IMR-90 (cell line): ENCODE measurements at regions not wholly inside any gene's neighbourhood (a gene's known extent, or its start where the extent isn't known, plus 50 kb on each side); places are given as distances from the start of the nearest gene placed in this dataset.

Experiments
- ATAC-seq: fragments of 200-7000 bp; cut with Tn5 transposase; 2 replicates; pipeline ENCODE4 v1.9.1; 2020; ENCODE audit warnings: low read depth, mild to moderate bottlenecking, moderate library complexity
- BruUV-seq: library from RNA; stranded (reverse); fragments of 400-500 nt; replicated peaks from 2 replicates; lab custom pipeline; 2021; lab: Mats Ljungman, UMichigan
- CTCF ChIA-PET: fragments of 300-600 bp; formaldehyde crosslinking; extraction: SDS; loops from one replicate; lab custom pipeline; 2021; ENCODE audit warnings: antibody characterized with exemption; lab: Yijun Ruan, JAX
- POLR2A ChIA-PET: fragments of 300-600 bp; sonication (Branson Sonifier 250); formaldehyde crosslinking; loops from one replicate; lab custom pipeline; 2022; ENCODE audit warnings: antibody characterized with exemption; ENCODE audit not compliant: unreplicated experiment; lab: Charles Lee
- DNase-seq: peaks from one replicate; pipeline ENCODE4 v3.0.0; 2013
- H2AFZ ChIP-seq: replicated peaks from 2 replicates; pipeline ENCODE3; 2013; ENCODE audit warnings: low read length, mild to moderate bottlenecking; ENCODE audit not compliant: poor library complexity
- H2AK5ac ChIP-seq: 2 replicates; pipeline ENCODE4 v1.6.1; 2013; ENCODE audit warnings: low read depth, low read length, inconsistent platforms
- H2AK9ac ChIP-seq: replicated peaks from 2 replicates; pipeline ENCODE3; 2013; ENCODE audit warnings: mild to moderate bottlenecking, low read depth, low read length, moderate library complexity; ENCODE audit not compliant: poor library complexity
- H2BK120ac ChIP-seq: 2 replicates; pipeline ENCODE4 v1.6.1; 2013; ENCODE audit warnings: low read depth, low read length, inconsistent platforms
- H2BK15ac ChIP-seq: 3 replicates; pipeline ENCODE4 v1.6.1; 2013; ENCODE audit warnings: low read depth, low read length, inconsistent platforms
- H2BK20ac ChIP-seq: 2 replicates; pipeline ENCODE4 v1.6.1; 2013; ENCODE audit warnings: low read depth, mild to moderate bottlenecking, inconsistent platforms, low read length, moderate library complexity
- H2BK5ac ChIP-seq: 2 replicates; pipeline ENCODE4 v1.6.1; 2013; ENCODE audit warnings: mild to moderate bottlenecking, low read depth, low read length, inconsistent platforms; ENCODE audit not compliant: poor library complexity, severe bottlenecking
- H3K14ac ChIP-seq: replicated peaks from 2 replicates; pipeline ENCODE4 v1.6.1; 2013; ENCODE audit warnings: low read depth, low read length, inconsistent platforms
- H3K18ac ChIP-seq: 2 replicates; pipeline ENCODE4 v1.6.1; 2013; ENCODE audit warnings: low read depth, low read length, control low read depth
- H3K23ac ChIP-seq: 2 replicates; pipeline ENCODE4 v1.6.1; 2013; ENCODE audit warnings: low read depth, low read length, inconsistent platforms
- H3K27ac ChIP-seq: 2 replicates; pipeline ENCODE4 v1.5.1; 2013; ENCODE audit warnings: mild to moderate bottlenecking, control low read depth, low read length; ENCODE audit not compliant: insufficient read depth
- H3K27me3 ChIP-seq: 2 replicates; pipeline ENCODE4 v1.6.1; 2013; ENCODE audit warnings: low read length; ENCODE audit not compliant: control insufficient read depth, insufficient read depth
- H3K36me3 ChIP-seq: 2 replicates; pipeline ENCODE4 v1.6.1; 2013; ENCODE audit warnings: low read length, mixed read lengths; ENCODE audit not compliant: control insufficient read depth, insufficient read depth
- H3K4ac ChIP-seq: 2 replicates; pipeline ENCODE4 v1.6.1; 2013; ENCODE audit warnings: low read depth, low read length, inconsistent platforms
- H3K4me1 ChIP-seq: 2 replicates; pipeline ENCODE4 v1.6.1; 2013; ENCODE audit warnings: low read length, mixed read lengths; ENCODE audit not compliant: control insufficient read depth, insufficient read depth
- H3K4me2 ChIP-seq: 2 replicates; pipeline ENCODE4 v1.6.1; 2013; ENCODE audit warnings: low read depth, mild to moderate bottlenecking, control low read depth, low read length, moderate library complexity
- H3K4me3 ChIP-seq: 2 replicates; pipeline ENCODE4 v1.5.1; 2013; ENCODE audit warnings: low read depth, mild to moderate bottlenecking, control low read depth, low read length, moderate library complexity; ENCODE audit not compliant: insufficient read depth
- H3K56ac ChIP-seq: 2 replicates; pipeline ENCODE4 v1.6.1; 2013; ENCODE audit warnings: low read length, inconsistent platforms; ENCODE audit not compliant: insufficient read depth; ENCODE audit errors: extremely low read depth
- H3K79me1 ChIP-seq, 2 experiments: 2 replicates each; pipeline ENCODE4 v1.6.1; 2013; ENCODE audit warnings: low read length in 2 of 2, inconsistent platforms in 1 of 2, low read depth in 1 of 2
- H3K9ac ChIP-seq: 2 replicates; pipeline ENCODE4 v1.6.1; 2013; ENCODE audit warnings: low read depth, low read length, control low read depth
- H3K9me1 ChIP-seq: 2 replicates; pipeline ENCODE4 v1.6.1; 2013; ENCODE audit warnings: low read length, inconsistent platforms; ENCODE audit not compliant: insufficient read depth
- H3K9me3 ChIP-seq: 2 replicates; pipeline ENCODE4 v1.6.1; 2013; ENCODE audit warnings: low read length; ENCODE audit not compliant: control insufficient read depth, insufficient read depth
- H4K20me1 ChIP-seq: 2 replicates; pipeline ENCODE4 v1.6.1; 2013; ENCODE audit warnings: low read length, inconsistent platforms; ENCODE audit not compliant: insufficient read depth
- H4K5ac ChIP-seq: 2 replicates; pipeline ENCODE4 v1.6.1; 2013; ENCODE audit warnings: mild to moderate bottlenecking, low read depth, low read length, control low read depth
- H4K8ac ChIP-seq, 2 experiments: 2 replicates each; pipeline ENCODE4 v1.6.1; 2013; ENCODE audit warnings: low read depth in 2 of 2, low read length in 2 of 2, control low read depth in 1 of 2, inconsistent platforms in 1 of 2
- H4K91ac ChIP-seq: 2 replicates; pipeline ENCODE4 v1.6.1; 2013; ENCODE audit warnings: low read depth, low read length, inconsistent platforms; ENCODE audit not compliant: insufficient read depth
- BHLHE40 ChIP-seq: fragments of 150-350 bp; IDR thresholded peaks from 2 replicates; pipeline ENCODE4 v1.6.1; 2016; ENCODE audit warnings: mild to moderate bottlenecking, low read depth, low read length
- ELK1 ChIP-seq: fragments of 150-350 bp; IDR thresholded peaks from 2 replicates; pipeline ENCODE4 v1.6.1; 2016; ENCODE audit warnings: low read depth, mild to moderate bottlenecking, low read length, moderate library complexity, borderline replicate concordance
- FOS ChIP-seq: fragments of 150-350 bp; IDR thresholded peaks from 2 replicates; pipeline ENCODE4 v1.6.1; 2016; ENCODE audit warnings: low read depth, low read length
- MAFK ChIP-seq: IDR thresholded peaks from 2 replicates; pipeline ENCODE4 v1.6.1; 2012; ENCODE audit warnings: low read depth, low read length, improper control_type of control experiment
- MAZ ChIP-seq: IDR thresholded peaks from 2 replicates; pipeline ENCODE4 v1.6.1; 2012; ENCODE audit warnings: low read depth, mild to moderate bottlenecking, low read length, improper control_type of control experiment, moderate library complexity, borderline replicate concordance
- MXI1 ChIP-seq: IDR thresholded peaks from 2 replicates; pipeline ENCODE4 v1.6.1; 2012; ENCODE audit warnings: low read depth, mild to moderate bottlenecking, low read length, moderate library complexity, borderline replicate concordance
- NFE2L2 ChIP-seq: fragments of 150-350 bp; IDR thresholded peaks from 2 replicates; pipeline ENCODE4 v1.6.1; 2016; ENCODE audit warnings: low read depth, mild to moderate bottlenecking, low read length
- POLR2A ChIP-seq: IDR thresholded peaks from 2 replicates; pipeline ENCODE4 v1.6.1; 2012; ENCODE audit warnings: mild to moderate bottlenecking, low read depth, low read length
- RCOR1 ChIP-seq: IDR thresholded peaks from 2 replicates; pipeline ENCODE4 v1.6.1; 2012; ENCODE audit warnings: mild to moderate bottlenecking, low read length, improper control_type of control experiment; ENCODE audit not compliant: insufficient replicate concordance
- SMC3 ChIP-seq: fragments of 150-350 bp; IDR thresholded peaks from 2 replicates; pipeline ENCODE4 v1.6.1; 2016; ENCODE audit warnings: low read depth, mild to moderate bottlenecking, antibody characterized with exemption, low read length, moderate library complexity
- WGBS, 2 experiments: methylation state at CpG; one replicate each; pipeline versions ENCODE4 v1.1.5 to v1.1.7; 2013; ENCODE audit warnings: missing lambda C conversion rate in 2 of 2; ENCODE audit not compliant: insufficient read length in 1 of 2; ENCODE audit errors: extremely low coverage in 2 of 2; 5-methylcytosine and 5-hydroxymethylcytosine counted together
- dilution Hi-C: fragments of 300-500 bp; cut with HindIII; formaldehyde crosslinking; loops from one replicate; pipeline ENCODE4 v1.14.3; 2018; ENCODE audit warnings: low sequenced_read_pairs; ENCODE audit not compliant: unreplicated experiment
- in situ Hi-C: fragments of 300-500 bp; cut with MboI; formaldehyde crosslinking; loops from 3 replicates; pipeline ENCODE4 v1.14.3; 2019; ENCODE audit warnings: low sequenced_read_pairs, inconsistent platforms, mixed read lengths
- intact Hi-C: fragments of 100-400 bp; cut with micrococcal nuclease; formaldehyde crosslinking; loops from 2 replicates; pipeline ENCODE4 v1.10.0; 2022
- TF ChIP-seq, protein P1 (sequence below): fragments of 150-350 bp; IDR thresholded peaks from 2 replicates; pipeline ENCODE4 v1.6.1; 2017; ENCODE audit warnings: mild to moderate bottlenecking, antibody characterized with exemption, low read length, low read depth
- TF ChIP-seq, protein P2 (sequence below): conservative IDR thresholded peaks from 2 replicates; pipeline ENCODE4 v1.5.1; 2012; ENCODE audit warnings: mild to moderate bottlenecking, low read depth, low read length, improper control_type of control experiment

DNA sequence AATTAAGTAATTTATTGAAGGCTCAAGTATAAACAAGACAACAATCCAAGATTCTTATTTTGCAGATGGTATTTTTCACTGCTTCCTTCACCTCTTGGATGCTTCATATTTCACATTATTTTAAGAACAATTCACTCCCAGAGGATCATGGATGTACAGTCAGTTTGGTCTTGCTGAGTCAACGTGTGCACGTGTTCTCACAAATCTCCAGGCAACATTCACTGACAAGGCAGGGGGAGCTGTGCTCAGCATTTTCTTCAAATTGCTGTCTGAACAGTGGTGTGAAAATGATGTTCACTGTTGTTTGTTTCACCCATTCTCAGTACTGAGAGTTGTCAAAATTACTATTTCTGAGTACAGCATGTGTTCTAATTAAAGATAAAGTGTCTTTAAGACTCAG, 118.3 kb upstream of the SLC38A4 start:
- no peak overlapping the region for H4K5ac ChIP-seq
- DNase-seq, result peak; percentile 82
- POLR2A ChIA-PET, result no interaction called here
- H3K9ac ChIP-seq, result no peak overlapping the region
- in situ Hi-C loops, result loop anchor here (25.0 kb wide), 1 partner anchor 257 kb away; no protein-coding TSS in a partner anchor
- H2BK120ac ChIP-seq, result peak overlapping the region; percentile 41
- H4K8ac ChIP-seq, result no peak overlapping the region
- TF ChIP-seq MAZ, result no peak
- TF ChIP-seq, protein P1, sequence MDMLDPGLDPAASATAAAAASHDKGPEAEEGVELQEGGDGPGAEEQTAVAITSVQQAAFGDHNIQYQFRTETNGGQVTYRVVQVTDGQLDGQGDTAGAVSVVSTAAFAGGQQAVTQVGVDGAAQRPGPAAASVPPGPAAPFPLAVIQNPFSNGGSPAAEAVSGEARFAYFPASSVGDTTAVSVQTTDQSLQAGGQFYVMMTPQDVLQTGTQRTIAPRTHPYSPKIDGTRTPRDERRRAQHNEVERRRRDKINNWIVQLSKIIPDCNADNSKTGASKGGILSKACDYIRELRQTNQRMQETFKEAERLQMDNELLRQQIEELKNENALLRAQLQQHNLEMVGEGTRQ, result peak; percentile 78; the same call in 1 of the 2 replicates
- peak; percentile 94 for TF ChIP-seq BHLHE40
- no peak for TF ChIP-seq ELK1
- no peak for TF ChIP-seq FOS
- no peak for TF ChIP-seq SMC3
- TF ChIP-seq MAFK, result peak; percentile 85
- TF ChIP-seq POLR2A, result no peak
- TF ChIP-seq RCOR1, result no peak
- peak; percentile 65; the same call in 1 of the 2 replicates for TF ChIP-seq MXI1
- TF ChIP-seq NFE2L2, result peak; percentile 32; the same call in 1 of the 2 replicates
- TF ChIP-seq, protein P2, sequence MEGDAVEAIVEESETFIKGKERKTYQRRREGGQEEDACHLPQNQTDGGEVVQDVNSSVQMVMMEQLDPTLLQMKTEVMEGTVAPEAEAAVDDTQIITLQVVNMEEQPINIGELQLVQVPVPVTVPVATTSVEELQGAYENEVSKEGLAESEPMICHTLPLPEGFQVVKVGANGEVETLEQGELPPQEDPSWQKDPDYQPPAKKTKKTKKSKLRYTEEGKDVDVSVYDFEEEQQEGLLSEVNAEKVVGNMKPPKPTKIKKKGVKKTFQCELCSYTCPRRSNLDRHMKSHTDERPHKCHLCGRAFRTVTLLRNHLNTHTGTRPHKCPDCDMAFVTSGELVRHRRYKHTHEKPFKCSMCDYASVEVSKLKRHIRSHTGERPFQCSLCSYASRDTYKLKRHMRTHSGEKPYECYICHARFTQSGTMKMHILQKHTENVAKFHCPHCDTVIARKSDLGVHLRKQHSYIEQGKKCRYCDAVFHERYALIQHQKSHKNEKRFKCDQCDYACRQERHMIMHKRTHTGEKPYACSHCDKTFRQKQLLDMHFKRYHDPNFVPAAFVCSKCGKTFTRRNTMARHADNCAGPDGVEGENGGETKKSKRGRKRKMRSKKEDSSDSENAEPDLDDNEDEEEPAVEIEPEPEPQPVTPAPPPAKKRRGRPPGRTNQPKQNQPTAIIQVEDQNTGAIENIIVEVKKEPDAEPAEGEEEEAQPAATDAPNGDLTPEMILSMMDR, result peak; percentile 33
- H3K56ac ChIP-seq, result no peak overlapping the region
- BruUV-seq, result no TSS peak
- intact Hi-C loops, result loop anchor here (2.0 kb wide), 1 partner anchor 77 kb away; no protein-coding TSS in a partner anchor
- H3K27ac ChIP-seq, result no peak overlapping the region
- H3K27me3 ChIP-seq, result no peaks in the 10 kb centered on the region
- no peak overlapping the region for H2AK9ac ChIP-seq
- 0 out of 2 replicates have a peak overlapping the region, but pooled peaks have one; percentile 5 for H4K91ac ChIP-seq
- H2BK5ac ChIP-seq, result peak overlapping the region; percentile 25
- WGBS, 2 experiments, result no CpG with 5 or more reads among the region's 2 CpGs
- H3K4me2 ChIP-seq, result no peak overlapping the region
- H2BK15ac ChIP-seq, result no peak overlapping the region; the same call in 2 of the 3 replicates
- peaks cover 18% of the 10 kb centered on the region for H3K9me1 ChIP-seq
- peak overlapping the region; percentile 30; the same call in 1 of the 2 replicates for H3K4ac ChIP-seq
- no peak overlapping the region for H2AFZ ChIP-seq
- dilution Hi-C loops, result no loop called here
- no peaks in the 10 kb centered on the region for H3K9me3 ChIP-seq
- H3K14ac ChIP-seq, result no peak overlapping the region
- H3K23ac ChIP-seq, result peak overlapping the region; percentile 5; the same call in 1 of the 2 replicates
- no peak overlapping the region for H3K4me3 ChIP-seq
- peak overlapping the region; percentile 1; the same call in 1 of the 2 replicates for H2AK5ac ChIP-seq
- no peaks in the 10 kb centered on the region for H3K36me3 ChIP-seq
- H2BK20ac ChIP-seq, result peak overlapping the region; percentile 19; the same call in 1 of the 2 replicates
- H3K79me1 ChIP-seq, result no peaks in the 10 kb centered on the region
- H3K4me1 ChIP-seq, result peaks cover 10% of the 10 kb centered on the region
- no peak overlapping the region for H3K18ac ChIP-seq
- CTCF ChIA-PET, result interaction anchor here (0.7 to 4.3 kb wide), 4 partner anchors 9 to 819 kb away, joined by 3 to 23 read pairs (median 8); no protein-coding TSS in a partner anchor
- ATAC-seq, result no peak
- no peaks in the 10 kb centered on the region for H4K20me1 ChIP-seq
